Nucleus accumbens (tissue), 56 donors: ENCODE measurements at regions not wholly inside any gene's neighbourhood (a gene's known extent, or its start where the extent isn't known, plus 50 kb on each side); places are given as distances from the start of the nearest gene placed in this dataset.
A peak's percentile ranks its signal among the peaks of the same experiment; 100 is the strongest.
"Not testable (repeated sequence)": the region's sequence is repeated elsewhere in the genome, so short reads cannot be mapped to it uniquely, and the experiment has no call there.

Experiments
- DNase-seq, 56 donors: peaks; one replicate each; lab custom pipeline; 2025; lab: John Stamatoyannopoulos, UW

DNA sequence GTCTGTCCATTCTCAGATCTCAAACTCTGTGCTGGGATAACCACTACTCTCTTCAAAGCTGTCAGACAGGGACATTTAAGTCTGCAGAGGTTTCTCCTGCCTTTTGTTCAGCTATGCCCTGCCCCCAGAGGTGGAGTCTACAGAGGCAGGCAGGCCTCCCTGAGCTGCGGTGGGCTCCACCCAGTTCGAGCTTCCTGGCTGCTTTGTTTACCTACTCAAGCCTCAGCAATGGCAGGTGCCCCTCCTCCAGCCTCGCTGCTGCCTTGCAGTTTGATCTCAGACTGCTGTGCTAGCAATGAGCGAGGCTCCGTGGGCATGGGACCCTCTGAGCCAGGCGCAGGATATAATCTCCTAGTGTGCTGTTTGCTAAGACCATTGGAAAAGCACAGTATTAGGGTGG lies 53.1 kb upstream of the HUNK start:
- not testable (repeated sequence) for DNase-seq

DNA sequence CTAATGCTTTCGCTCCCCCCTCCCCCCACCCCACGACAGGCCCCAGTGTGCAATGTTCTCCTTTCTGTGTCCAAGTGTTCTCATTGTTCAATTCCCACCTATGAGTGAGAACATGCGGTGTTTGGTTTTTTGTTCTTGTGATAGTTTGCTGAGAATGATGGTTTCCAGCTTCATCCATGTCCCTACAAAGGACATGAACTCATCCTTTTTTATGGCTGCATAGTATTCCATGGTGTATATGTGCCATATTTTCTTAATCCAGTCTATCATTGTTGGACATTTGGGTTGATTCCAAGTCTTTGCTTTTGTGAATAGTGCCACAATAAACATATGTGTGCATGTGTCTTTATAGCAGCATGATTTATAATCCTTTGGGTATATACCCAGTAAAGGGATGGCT lies 58.5 kb upstream of the HUNK start:
- DNase-seq: not testable (repeated sequence)

DNA sequence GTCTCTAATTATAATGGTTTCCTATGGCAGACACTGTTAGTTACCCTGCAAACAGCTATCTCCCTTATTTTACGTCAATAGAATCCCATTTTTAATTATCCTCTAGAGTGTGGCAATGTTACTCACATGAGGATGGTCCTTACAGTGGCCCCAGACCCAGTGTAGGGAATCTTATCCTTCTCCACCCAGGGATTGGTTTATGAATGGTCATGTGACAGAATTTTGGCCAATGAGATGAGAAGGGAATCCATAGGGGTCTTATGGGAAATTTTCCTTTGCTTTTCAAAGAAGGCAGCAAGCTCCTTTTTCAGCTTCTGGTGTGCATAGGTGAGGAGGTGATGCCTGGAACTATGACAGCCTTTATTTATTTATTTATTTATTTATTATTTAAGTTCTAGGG lies 59.0 kb upstream of the HUNK start:
- no peak for DNase-seq

DNA sequence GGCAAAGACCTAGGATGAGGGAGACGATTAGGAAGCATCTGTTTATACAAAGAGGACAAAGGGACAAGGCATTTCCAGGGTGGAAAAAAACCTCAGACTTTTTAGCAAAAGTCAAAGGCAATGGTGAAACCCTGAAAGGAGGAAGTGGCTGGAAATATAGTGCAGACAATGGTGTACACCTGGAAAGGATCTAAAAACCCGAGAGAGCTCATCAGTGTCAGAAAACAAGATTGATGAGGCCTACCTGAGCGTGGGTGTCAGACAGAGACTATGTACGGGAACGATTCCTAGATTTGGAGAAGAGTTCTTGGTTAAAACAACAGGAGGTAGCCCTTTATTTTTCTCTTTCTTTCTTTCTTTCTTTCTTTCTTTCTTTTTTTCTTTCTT lies 68.8 kb upstream of the HUNK start:
- DNase-seq: peak in 1 of 56 donors; percentile 0

DNA sequence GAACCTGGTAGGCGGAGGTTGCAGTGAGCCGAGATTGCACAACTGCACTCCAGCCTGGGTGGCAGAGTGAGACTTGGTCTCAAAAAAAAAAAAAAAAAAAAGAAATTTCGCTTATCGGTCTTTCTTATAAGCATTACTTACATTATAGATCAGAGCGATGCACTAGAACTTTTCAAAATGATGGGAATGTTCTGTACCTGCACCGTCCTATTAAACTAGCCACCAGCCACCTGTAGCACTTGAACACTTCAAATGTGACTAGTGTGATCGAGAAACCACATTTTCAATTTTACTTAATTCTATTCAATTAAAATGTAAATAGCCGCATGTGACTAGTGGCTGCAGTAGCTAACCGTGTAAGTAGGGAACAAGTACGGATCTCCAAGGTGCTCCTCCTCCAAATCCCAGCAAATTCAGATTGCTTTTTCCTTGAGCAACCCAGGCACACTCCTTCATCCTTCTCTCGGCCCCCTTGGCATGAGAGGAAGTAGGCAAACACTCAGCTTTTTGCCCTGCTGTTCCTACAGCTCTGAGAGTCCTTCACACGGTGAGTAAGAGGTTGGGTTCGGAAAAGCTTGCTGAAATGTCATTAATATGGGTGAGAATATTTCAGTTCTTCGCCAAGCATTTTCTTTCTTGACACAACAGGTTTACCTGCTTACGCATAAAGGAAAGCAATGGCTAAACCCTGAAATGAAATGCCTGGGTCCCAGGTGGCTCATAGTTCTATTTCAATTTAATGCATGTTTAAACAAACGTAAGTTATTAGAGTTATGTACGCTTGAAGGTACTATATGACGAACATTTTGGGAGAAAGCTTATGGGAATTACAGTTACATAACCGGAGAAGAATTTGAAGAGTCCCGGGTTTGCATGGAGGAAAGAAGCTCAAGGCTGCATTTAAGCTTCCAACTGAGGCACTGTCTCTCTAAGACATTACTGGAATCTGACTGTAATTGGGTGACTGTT lies 69.5 kb upstream of the HUNK start:
- DNase-seq: no peak

DNA sequence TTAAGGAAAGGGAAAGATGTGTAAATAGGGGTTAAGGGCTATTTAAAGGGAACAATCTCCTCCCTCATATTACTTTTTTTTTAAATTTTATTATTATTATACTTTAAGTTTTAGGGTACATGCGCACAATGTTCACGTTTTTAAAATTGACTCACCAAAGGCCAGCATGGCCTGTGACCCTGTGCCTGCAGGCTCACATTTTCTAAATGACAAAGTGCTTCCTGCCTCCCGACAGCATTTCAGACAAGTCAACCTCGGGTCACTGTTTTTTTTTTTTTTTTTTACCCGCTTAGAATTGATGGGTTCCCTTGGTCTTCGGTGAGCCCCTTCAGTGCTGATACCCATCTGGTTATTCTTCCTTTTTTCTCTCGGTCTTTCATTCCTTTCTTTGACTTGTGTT lies 70.4 kb upstream of the SCAF4 start:
- no peak for DNase-seq

DNA sequence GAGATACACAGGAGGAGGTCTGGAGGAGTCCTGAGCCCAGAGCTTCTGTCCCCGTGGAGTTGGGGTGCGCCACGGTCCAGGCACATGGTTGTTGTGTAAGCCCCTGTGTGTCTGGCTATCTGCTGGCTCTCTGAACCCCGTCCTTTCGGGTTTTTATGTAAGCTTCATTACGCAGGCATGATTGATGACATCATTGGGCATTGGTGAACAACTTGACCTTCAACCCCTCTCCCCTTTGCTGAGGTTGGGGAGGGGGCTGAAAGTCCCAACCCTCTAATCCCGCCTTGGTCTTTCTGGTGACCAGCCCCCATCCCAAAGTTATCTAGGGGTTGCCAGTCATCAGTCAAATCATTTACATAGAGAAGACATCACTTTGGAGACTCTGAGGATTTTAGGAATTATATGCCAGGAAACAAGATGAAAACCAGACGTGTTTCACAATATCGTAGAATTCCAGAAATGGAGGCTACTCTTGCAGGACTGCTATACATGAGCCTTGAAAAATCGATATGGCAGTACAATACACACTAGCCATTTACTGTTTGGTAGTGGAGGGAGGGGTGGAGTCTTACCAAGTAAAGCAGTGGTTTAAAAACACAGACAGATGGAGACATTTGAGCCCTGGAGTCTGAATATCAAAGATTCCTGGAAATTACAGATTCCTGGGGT lies 69.8 kb upstream of the SCAF4 start:
- no peak for DNase-seq

DNA sequence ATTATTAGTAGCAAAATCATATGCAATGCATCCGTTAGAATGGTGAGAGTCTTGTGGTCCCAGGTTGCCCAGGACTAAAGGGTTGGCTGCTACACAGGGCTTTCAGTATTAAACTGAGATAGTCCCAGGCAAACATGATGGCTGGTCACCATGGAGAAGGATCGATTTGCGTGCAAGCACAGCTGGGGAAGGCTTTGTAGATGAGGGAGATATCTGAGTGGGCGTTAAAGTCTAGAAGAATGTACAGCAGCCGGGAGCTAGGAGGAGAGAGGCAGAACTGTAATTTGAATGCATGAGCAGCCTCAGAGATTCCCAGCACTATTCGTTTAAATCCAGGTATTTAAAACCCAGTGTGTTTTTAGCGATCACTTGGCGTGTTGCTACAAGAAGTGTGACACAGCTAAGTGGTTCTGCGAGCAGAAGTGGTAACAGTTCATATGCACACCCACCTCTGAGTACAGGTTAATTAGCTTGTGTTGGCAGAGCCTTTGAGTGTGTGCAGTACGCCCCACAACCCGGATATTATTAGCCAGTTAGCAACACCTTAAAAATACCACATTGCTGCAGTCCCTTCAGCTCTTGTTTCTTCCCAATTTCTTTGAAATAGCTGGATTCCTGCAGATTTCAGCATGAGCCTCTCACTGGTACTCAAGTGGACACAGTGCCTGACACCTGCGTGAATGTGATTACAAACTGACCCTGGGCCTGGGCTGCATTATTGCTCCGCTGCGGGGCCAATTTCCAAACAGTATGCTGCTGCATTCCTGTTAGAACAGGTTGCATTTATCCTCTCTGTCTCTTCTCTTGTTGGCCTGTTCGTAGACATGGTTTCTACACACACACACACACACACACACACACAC lies 67.2 kb upstream of the SCAF4 start:
- DNase-seq: peak in 27 of 56 donors; percentile 5 to 67 (median 37)

DNA sequence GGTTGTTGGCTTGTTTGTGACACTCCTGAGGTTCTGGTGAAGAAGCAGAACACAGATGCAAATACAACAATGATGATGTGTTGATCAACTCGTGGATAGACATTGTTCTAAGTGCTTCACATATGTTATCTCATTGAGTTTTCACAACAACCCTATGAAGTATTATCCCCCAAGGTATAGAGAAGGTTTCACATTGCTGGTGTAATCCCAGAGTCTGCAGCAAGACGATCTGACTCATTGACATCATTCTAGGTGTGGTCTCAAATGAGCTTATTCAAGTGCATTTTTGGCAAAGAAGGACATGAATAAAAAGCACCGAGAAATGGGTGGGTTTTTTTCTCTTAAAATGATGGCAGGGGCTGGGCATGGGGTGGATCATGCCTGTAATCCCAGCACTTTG lies 64.1 kb upstream of the SCAF4 start:
- DNase-seq: no peak

DNA sequence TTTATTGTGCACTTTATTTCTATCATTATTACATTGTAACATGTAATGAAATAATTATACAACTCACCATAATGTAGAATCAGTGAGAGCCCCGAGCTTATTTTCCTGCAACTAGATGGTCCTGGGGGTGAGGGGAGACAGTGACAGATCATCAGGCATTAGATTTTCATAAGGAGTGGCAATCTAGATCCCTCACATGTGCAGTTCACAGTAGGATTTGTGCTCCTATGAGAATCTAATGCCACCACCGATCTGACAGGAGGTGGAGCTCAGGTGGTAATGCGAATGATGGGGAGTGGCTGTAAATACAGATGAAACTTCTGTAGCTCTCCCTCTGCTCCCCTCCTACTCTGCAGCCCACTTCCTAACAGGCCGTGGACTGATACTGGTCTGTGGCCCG lies 58.5 kb upstream of the SCAF4 start:
- DNase-seq: not testable (repeated sequence)

DNA sequence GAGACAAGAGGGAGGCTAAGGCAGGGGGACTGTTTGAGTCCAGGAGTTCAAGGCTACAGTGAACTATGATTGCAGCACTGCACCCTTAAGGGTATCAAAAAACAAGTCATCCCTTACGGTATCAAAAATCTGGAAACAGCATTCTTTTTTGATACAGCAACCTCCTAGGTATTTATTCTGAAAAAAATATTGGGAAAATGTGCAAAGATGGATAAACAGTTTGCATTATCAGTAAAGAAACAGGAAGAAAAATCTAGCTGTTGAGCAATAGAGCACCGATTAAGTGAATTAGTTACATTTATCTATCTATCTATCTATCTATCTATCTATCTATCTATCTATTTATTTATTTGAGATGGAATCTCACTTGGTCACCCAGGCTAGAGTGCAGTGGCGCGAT lies 56.7 kb upstream of the SCAF4 start:
- DNase-seq: no peak

DNA sequence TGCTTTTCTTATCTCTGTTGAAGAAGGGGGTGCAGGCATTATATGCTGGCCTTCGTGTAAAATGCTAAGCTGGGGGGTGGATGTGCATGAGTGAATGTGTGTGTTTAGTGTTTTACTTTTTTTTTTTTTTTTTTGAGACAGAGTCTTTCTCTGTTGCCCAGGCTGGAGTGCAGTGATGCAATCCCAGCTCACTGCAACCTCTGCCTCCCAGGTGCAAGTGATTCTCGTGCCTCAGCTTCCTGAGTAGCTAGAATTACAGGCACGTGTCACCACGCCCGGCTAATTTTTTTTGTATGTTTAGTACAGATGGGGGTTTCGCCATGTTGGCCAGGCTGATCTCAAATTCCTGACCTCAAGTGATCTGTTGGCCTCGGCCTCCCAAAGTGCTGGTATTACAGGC lies 55.8 kb upstream of the SCAF4 start:
- not testable (repeated sequence) for DNase-seq

DNA sequence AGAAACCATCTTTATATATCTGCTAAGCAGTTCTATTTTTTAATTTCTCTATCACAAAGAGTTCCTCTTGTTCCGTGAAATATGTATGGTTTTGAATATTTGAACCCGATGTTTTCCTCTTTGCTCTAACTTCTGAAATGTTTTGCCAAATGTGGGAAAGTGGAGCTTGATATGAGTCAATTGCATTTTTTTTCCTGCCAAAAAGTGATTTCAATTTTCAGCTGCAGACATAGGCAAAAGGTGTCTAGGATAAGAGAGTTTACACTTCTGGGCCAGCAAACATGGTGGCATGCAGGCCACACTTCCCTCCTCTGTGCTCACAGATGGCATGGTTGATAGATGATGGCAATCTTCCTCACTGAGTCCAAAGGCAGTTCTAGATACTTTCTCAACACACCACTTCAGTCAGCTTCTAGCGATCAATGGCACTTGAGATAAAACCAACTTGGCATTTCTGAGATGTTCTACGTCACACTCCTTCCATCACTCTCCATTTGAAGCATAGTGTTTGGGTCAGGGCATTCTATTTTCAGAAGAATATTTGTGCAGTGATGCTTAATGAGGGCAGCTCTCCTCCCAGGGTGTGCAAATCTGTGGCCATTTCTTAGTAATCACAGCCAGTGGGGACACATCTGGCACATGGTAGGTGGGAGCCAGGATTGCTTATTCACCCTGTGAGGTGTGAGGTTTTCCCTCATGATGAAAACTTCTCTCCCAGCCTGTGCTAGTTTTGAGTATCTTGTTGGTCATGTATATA lies 54.4 kb upstream of the SCAF4 start:
- DNase-seq: no peak

DNA sequence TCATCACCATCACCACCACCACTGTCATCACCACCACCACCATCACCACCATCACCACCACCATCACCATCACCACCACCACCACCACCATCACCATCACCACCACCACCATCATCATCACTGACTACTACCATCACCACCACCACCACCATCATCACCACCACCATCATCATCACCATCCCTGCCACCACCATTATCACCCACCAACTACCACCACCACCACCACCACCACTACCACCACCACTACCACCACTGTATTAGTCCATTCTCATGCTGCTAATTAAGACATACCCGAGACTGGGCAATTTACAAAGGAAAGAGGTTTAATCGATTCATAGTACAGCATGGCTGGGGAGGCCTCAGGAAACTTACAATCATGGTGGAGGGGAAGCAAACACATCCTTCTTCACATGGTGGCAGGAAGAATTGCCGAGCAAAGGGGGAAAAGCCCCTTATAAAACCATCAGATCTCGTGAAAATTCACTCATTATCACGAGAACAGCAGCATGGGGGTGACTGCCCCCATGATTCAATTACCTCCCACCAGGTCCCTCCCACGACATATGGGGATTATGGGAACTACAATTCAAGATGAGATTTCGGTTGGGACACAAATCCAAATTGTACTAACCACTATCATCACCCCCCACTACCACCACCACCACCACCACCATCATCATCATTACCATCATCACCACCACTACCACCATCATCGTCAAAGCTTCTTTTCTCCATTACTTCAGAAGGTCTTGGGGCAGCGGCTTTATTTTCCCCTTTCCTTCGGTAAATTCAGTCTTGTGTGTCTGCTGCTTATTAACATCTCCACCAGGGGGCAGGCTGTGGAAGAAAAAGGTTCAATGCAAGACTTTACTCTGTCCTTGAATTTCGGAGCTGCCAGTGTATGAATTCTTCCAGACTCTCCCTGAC lies 53.6 kb upstream of the SCAF4 start:
- peak in 46 of 56 donors; percentile 3 to 85 (median 40) for DNase-seq

DNA sequence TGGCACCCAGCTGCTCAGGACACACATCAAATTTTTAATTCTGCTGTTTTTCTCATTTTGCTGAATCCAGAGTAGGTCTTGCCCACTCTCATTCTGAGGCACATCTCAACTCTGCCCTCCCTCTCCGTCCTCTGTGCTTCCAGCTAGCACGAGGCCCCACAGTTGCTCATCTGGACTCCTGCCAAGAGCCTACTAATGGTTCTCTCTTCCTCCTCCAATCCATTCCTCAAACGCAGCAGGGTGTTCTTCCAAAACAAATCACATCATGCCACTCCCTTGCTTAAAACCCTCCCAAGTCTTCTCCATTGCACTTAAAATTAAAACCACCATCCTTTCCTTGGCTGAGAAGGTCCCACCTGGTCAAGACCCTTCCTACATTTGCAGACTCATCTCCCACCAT lies 49.8 kb upstream of the SCAF4 start:
- peak in 6 of 56 donors; percentile 0 to 54 (median 6) for DNase-seq
